OCI-LY7 (cell line): ENCODE measurements at regions not wholly inside any gene's neighbourhood (a gene's known extent, or its start where the extent isn't known, plus 50 kb on each side); places are given as distances from the start of the nearest gene placed in this dataset.
A peak's percentile ranks its signal among the peaks of the same experiment; 100 is the strongest.

Experiments used
- EZH2phosphoT487 ChIP-seq: fragments of 200-600 bp; sonication (generic); IDR thresholded peaks from 2 replicates; pipeline ENCODE4 v1.6.1; 2018; ENCODE audit warnings: low read depth, borderline replicate concordance, mild to moderate bottlenecking, mixed run types, antibody characterized with exemption, low read length, moderate library complexity, mixed read lengths
- TF ChIP-seq, protein P1 (sequence below): fragments of 200-600 bp; sonication (generic); conservative IDR thresholded peaks from 2 replicates; pipeline ENCODE4 v1.5.1; 2014; ENCODE audit warnings: mild to moderate bottlenecking, antibody characterized with exemption, low read length, moderate library complexity, mixed read lengths

DNA sequence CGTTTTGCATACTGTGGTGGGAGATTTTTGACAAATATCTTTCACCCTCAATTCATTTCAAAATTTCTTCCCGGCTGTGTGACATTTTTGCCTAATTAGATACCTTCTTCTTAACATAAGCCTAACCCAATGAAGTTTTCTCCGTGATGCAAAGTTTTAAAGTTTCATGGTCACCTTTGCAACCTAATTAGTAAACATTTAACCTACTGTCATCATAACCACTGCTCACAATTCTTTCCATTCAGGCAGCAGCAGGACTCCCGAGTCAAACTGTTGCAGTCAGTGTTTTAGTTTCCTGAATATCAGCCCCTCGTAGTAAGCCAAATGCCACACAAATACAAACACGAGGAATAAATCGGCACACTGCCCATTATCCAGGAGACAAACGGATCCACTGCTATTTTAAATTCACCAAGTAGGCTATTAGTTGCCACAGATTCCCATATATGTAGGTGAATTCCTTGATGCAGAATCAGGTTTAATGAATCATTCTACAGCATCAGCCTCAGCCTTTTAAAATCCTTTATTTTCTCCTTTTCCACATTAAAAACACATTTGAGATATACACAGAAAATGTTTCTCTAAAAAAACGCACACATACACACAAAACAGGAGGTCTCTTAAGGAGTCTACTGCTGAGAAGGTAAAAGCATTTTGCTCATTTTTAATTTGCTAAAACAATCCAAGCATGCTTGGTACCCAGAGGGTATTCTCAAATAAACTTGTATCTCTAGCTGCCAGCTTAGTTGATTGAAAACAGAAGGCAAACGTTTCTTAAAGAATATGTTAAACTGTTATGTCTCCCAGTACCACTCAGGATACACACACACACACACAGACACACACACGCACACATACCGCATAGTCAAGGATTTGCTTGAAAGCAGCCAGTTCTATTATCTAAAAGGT, 106.5 kb upstream of the KCTD1 start:
- TF ChIP-seq, protein P1, sequence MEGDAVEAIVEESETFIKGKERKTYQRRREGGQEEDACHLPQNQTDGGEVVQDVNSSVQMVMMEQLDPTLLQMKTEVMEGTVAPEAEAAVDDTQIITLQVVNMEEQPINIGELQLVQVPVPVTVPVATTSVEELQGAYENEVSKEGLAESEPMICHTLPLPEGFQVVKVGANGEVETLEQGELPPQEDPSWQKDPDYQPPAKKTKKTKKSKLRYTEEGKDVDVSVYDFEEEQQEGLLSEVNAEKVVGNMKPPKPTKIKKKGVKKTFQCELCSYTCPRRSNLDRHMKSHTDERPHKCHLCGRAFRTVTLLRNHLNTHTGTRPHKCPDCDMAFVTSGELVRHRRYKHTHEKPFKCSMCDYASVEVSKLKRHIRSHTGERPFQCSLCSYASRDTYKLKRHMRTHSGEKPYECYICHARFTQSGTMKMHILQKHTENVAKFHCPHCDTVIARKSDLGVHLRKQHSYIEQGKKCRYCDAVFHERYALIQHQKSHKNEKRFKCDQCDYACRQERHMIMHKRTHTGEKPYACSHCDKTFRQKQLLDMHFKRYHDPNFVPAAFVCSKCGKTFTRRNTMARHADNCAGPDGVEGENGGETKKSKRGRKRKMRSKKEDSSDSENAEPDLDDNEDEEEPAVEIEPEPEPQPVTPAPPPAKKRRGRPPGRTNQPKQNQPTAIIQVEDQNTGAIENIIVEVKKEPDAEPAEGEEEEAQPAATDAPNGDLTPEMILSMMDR = no peak
- TF ChIP-seq EZH2phosphoT487 = peak; percentile 89
